ENCODE measurements at regions not wholly inside any gene's neighbourhood (a gene's known extent, or its start where the extent isn't known, plus 50 kb on each side); places are given as distances from the start of the nearest gene placed in this dataset.

GRCh38 chr10:132476146-132477065 is 61.2 kb upstream of the INPP5A start:
- no peak for TF ChIP-seq CTCF (conservative IDR thresholded peaks at IDR 0.05)
- TF ChIP-seq EZH2 (IDR thresholded peaks at IDR 0.05; ENCODE audit: low read depth), result no peak
